ENCODE measurements at regions not wholly inside any gene's neighbourhood (a gene's known extent, or its start where the extent isn't known, plus 50 kb on each side); places are given as distances from the start of the nearest gene placed in this dataset.

- TF ChIP-seq KDM5A (IDR thresholded peaks at IDR 0.05; ENCODE audit: low read length) = no peak
- no peak for TF ChIP-seq SP1 (IDR thresholded peaks at IDR 0.05; ENCODE audit: low read depth, low read length)
- no peak for TF ChIP-seq GABPA (IDR thresholded peaks at IDR 0.05; ENCODE audit: borderline replicate concordance, insufficient read depth, low read length)
Observed at GRCh38 chr5:8012131-8012977, 143.4 kb downstream of the MTRR start (continued).

Data from H1 (cell line).